ENCODE measurements at regions not wholly inside any gene's neighbourhood (a gene's known extent, or its start where the extent isn't known, plus 50 kb on each side); places are given as distances from the start of the nearest gene placed in this dataset.

DNA sequence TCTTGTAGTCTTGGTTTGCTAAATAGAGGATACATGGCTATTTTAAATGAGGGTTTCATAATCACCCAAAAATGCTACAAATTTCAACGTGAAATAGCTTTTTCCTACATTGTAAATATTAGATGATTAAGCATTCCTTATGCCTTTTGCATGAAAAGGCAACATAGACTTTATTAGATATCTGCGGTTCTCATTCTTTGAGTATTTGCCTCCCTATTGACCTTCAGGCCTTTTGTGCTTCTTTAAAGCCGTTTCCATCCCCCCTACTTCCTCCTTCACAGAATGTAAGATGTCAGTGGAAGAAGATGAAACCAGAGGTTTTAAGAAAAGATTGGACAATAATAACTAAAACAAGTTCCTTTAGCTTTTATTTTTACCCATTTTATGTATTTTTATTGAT, 144.1 kb downstream of the UBE2E3 start:
- no peak for TF ChIP-seq CTCF (IDR thresholded peaks at IDR 0.05)
- no peak for TF ChIP-seq POLR2A (IDR thresholded peaks at IDR 0.05; ENCODE audit: low read depth)

All from esophagus muscularis mucosa (tissue), 3 donors.